HG03520 (cell line): ENCODE measurements at regions not wholly inside any gene's neighbourhood (a gene's known extent, or its start where the extent isn't known, plus 50 kb on each side); places are given as distances from the start of the nearest gene placed in this dataset.
"Not testable (repeated sequence)": the region's sequence is repeated elsewhere in the genome, so short reads cannot be mapped to it uniquely, and the experiment has no call there.

Experiments
- ATAC-seq: cut with Tn5 transposase; IDR thresholded peaks from one replicate; pipeline ENCODE4 v1.9.1; 2021; ENCODE audit warnings: mild to moderate bottlenecking, moderate library complexity; ENCODE audit not compliant: unreplicated experiment

GRCh38 chr2:40043641-40044040, 264.6 kb upstream of the THUMPD2 start:
- no peak for ATAC-seq

GRCh38 chr2:40043191-40043590, 264.1 kb upstream of the THUMPD2 start:
- no peak for ATAC-seq

GRCh38 chr2:40041422-40042382, 262.6 kb upstream of the THUMPD2 start:
- no peak for ATAC-seq

DNA sequence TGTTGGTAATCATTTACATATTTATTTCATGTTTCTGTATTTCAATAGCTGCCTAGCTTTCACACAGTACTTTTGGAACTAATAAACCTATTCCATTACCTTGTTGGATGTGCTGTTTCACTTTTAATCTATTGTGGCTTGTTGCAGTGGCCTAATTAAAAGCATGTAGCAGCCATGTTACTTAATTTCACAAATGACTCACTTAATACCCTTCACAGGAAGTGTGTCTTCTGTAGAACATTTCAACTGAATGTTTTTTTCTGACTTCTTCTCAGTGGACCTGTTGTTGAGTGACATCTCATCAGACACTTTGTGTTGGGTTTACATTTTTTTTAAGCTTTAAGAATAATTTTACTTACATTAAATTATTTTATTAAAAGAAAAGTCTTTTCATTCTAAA, 260.5 kb upstream of the THUMPD2 start:
- ATAC-seq, result no peak

DNA sequence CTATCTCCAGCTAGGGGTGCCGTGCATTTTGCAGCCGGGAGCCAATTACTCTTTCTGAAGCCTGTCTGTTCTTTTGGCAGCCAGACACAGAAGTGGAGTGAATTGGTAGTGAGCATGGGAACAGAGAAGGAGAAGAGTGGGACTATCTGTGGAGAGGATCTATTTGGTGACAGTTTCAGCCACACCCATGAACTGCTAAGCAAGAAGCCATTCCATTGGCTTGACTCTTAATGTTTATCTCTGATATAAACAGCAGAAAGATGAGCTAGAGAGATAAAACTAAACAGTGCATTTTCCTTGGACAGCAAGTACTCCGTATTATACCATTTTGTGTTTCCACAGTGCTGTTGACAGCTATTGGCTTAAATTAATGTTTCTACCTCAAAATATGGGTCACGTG, 259.6 kb upstream of the THUMPD2 start:
- no peak for ATAC-seq

GRCh38 chr2:40037303-40037702, 258.2 kb upstream of the THUMPD2 start:
- ATAC-seq, result no peak

GRCh38 chr2:40036241-40036640, 257.2 kb upstream of the THUMPD2 start:
- no peak for ATAC-seq

- ATAC-seq, result no peak
These were observed 255.7 kb upstream of the THUMPD2 start for GRCh38 chr2:40034801-40035200.

DNA sequence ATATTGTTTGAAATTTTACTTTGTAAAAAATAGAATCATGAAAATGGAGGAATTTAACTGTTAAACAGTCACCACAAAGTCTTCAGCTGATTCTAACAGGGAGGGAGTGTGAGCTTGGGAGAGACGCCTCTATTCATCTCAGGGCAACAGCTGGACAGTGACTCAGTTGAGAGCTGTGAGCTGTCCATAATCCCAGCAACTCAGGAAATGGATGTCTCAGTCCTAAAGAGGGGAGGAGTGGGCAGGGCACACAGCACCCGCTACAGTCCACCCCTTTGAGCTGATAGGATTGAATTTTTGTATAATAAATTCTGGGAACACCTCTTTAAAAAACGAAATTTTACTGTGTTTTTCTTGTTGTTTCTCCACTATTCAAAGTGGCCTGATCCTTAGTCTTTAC, 255.1 kb upstream of the THUMPD2 start:
- no peak for ATAC-seq

DNA sequence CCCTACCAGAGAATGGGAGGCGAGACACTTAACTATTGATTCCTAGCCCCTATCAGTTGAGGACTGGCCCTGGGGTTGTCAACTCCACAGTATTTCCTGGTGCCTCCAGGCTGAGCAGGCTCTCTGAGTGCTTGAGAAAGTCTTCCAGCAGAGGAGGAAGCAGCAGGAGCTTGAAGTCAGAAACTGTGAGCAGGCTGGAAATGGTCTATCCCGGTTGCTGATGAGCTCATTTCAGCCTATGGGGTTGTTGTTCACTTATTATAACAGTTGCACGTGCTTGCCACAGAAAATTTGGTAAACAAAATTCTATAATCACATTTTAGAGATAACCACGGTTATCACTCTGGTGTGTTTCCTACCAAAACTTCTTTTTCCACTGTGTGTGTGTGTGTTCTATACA, 254.7 kb upstream of the THUMPD2 start:
- ATAC-seq, result no peak

DNA sequence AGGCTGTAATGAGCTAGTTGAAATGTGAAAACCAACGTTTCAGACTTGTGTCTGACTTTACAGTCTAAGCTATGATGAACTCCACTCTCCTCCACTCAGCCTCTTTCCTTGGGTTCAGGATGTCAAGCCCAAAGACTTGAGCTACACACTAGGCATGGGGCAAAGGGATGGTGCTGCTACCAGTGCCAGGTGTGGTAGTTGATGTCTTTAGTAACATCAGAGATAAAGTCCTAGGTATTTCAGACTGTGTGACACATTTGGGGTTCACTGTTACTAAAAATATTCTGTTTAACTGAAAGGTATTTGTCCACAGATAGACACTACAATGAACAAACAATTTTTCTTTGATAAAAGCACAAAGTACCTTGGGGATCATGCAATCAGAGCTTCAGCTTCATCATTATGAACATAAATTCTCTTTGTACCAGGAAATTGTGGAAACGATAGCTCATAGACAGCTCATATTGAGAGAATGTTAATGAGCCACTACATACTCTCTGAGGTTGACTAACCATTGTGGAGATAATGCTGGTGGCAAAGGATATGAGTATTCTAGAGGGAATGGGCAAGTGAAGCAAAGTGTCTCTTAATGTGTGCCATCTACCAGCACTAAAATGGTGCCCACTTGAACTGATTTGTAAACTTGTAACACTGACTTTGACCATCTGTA, 253.7 kb upstream of the THUMPD2 start:
- ATAC-seq, result no peak

GRCh38 chr2:40030456-40030975, 251.5 kb upstream of the THUMPD2 start:
- no peak for ATAC-seq

GRCh38 chr2:40028792-40029488, 249.9 kb upstream of the THUMPD2 start:
- ATAC-seq, result no peak

- no peak for ATAC-seq
These were observed 248.9 kb upstream of the THUMPD2 start for GRCh38 chr2:40027968-40028367.

DNA sequence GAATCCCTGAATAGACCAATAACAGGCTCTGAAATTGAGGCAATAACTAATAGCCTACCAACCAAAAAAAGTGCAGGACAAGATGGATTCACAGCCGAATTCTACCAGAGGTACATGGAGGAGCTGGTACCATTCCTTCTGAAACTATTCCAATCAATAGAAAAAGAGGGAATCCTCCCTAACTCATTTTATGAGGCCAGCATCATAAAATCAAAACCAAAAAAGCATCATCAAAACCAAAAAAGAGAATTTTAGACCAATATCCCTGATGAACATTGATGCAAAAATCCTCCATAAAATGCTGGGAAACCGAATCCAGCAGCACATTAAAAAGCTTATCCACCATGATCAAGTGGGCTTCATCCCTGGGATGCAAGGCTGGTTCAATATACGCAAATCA, 246.2 kb upstream of the THUMPD2 start:
- not testable (repeated sequence) for ATAC-seq

DNA sequence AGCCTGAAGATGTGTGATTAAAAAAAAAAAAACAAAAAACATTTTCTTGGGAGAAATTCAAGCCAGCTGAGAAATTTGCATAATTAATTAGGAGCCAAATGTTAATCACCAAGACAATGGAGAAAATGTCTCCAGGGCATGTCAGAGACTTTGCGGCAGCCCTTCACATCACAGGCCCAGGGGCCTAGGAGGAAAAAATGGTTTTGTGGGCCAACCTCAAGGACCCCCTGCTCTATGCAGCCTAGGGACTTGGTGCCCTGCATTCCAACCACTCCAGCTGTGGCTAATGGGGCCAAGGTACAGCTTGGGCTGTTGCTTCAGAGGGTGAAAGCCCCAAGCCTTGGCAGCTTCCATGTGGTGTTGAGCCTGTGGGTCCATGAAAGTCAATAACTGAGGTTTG, 241.9 kb upstream of the THUMPD2 start:
- no peak for ATAC-seq

DNA sequence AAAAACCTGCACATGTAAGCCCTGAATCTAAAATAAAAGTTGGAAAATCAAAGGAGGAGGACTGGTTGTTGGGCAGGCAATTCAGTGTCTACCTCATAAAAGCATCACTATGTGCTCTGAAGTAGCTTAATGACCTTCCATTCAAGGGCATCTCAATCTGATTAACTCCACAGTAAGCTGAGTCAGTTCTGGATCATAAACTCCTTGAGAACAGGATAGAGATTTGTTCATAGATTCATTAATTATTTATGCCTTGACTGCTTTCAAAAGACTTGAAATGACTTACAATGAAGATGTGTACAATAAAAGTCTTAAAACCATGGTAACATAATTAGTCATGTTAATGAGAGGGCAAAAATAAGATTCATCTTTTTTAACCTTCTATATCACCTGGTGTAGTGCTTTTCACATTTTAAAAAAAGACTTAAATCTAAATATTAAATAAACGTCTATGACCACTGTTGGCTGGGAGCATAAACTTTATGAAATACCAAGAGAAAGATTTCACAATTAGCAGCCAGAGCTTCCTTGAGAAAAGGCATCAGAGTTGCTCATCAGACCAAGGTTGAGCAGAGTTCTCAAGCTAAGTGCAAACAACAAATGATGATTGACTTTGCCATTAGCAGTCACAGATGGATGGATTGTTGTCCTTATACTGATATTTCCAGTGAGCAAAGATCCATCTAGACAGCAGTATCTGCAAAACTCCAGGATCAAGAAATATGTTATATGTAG, 237.3 kb upstream of the THUMPD2 start:
- ATAC-seq, result no peak

DNA sequence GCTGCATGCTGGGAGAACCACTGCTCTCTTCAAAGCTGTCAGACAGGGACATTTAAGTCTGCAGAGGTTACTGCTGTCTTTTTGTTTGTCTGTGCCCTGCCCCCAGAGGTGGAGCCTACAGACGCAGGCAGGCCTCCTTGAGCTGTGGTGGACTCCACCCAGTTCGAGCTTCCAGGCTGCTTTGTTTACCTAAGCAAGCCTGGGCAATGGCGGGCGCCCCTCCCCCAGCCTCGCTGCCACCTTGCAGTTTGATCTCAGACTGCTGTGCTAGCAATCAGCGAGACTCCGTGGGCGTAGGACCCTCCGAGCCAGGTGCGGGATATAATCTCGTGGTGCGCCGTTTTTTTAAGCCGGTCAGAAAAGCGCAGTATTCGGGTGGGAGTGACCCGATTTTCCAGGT, 234.9 kb upstream of the THUMPD2 start:
- not testable (repeated sequence) for ATAC-seq

GRCh38 chr2:40004336-40004735, 225.3 kb upstream of the THUMPD2 start:
- no peak for ATAC-seq

DNA sequence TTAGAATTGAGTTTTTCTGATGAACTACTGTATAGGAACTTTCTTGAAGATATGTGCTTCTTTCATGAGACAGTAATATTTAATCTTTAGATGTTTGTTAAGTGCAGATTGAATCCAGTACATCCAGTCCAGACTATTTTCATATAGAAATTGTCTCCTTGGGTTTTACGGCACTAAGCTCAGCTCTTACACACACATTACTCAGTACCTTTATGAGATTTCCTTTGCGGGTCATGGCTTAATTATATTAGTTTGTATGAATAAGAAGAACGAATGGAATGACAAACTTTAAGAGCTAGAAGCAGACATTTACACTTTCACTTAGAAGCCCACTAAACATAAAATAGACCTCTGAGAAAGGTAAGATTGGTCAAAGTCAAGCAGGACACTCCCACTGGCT, 223.3 kb upstream of the THUMPD2 start:
- ATAC-seq, result no peak

DNA sequence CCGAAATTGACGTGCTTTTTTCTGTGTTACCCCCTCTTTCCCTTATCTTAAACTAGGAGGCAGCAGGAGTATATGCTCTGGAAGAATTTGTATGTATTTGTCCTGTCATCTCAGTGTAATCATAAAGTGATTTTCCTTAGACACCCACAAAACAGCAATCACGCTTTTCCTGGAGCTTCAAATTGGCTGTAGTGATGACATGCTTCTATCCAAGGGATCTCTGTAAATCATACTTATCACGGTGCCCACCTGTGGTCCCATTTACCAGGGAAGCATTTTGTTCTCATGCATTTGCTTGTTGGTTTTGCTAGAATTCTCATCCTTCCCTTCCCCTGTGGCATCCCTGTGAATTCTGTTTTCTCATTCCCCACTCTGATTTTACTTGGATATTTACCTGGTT, 220.8 kb upstream of the THUMPD2 start:
- no peak for ATAC-seq
